KOPT-K1 (cell line): ENCODE measurements at regions not wholly inside any gene's neighbourhood (a gene's known extent, or its start where the extent isn't known, plus 50 kb on each side); places are given as distances from the start of the nearest gene placed in this dataset.
"Not testable (repeated sequence)": the region's sequence is repeated elsewhere in the genome, so short reads cannot be mapped to it uniquely, and the experiment has no call there.

Source experiments
- H3K27ac ChIP-seq: fragments of 200-600 bp; sonication (generic); 2 replicates; pipeline ENCODE4 v1.5.1; 2016; ENCODE audit warnings: antibody characterized with exemption, mild to moderate bottlenecking, low read depth, low read length; ENCODE audit not compliant: poor library complexity, severe bottlenecking
- H3K36me3 ChIP-seq: fragments of 200-600 bp; sonication (generic); 2 replicates; pipeline ENCODE4 v1.5.1; 2017; ENCODE audit warnings: antibody characterized with exemption, mild to moderate bottlenecking, low read length, moderate library complexity; ENCODE audit not compliant: insufficient read depth
- H3K9me3 ChIP-seq: fragments of 200-600 bp; sonication (generic); 2 replicates; pipeline ENCODE4 v1.5.1; 2017; ENCODE audit warnings: antibody characterized with exemption, low read length, mild to moderate bottlenecking; ENCODE audit not compliant: insufficient read depth, poor library complexity, severe bottlenecking

- Histone ChIP-seq H3K36me3 (no peaks in the 10 kb centered on the region), H3K27ac (no peak overlapping the region), H3K9me3 (no peaks in the 10 kb centered on the region)
Observed at GRCh38 chrX:113539599-113540356, 699.1 kb upstream of the AMOT start.

- Histone ChIP-seq H3K27ac (no peak overlapping the region), H3K9me3 (no peaks in the 10 kb centered on the region), H3K36me3 (no peaks in the 10 kb centered on the region)
Observed at GRCh38 chrX:113529426-113530013, 688.9 kb upstream of the AMOT start.

GRCh38 chrX:113522814-113523213 is 682.2 kb upstream of the AMOT start:
- H3K27ac ChIP-seq, result no peak overlapping the region

GRCh38 chrX:113514906-113515305 is 674.3 kb upstream of the AMOT start:
- Histone ChIP-seq H3K27ac (no peak overlapping the region), H3K9me3 (no peaks in the 10 kb centered on the region), H3K36me3 (no peaks in the 10 kb centered on the region)

More at GRCh38 chrX:113522814-113523213, 682.2 kb upstream of the AMOT start:
- H3K36me3 ChIP-seq, result no peaks in the 10 kb centered on the region
- no peaks in the 10 kb centered on the region for H3K9me3 ChIP-seq

GRCh38 chrX:113512700-113513395 is 672.2 kb upstream of the AMOT start:
- H3K36me3 ChIP-seq, result no peaks in the 10 kb centered on the region
- no peaks in the 10 kb centered on the region for H3K9me3 ChIP-seq
- H3K27ac ChIP-seq, result no peak overlapping the region

GRCh38 chrX:113510586-113510985 is 670.0 kb upstream of the AMOT start:
- no peak overlapping the region for H3K27ac ChIP-seq
- no peaks in the 10 kb centered on the region for H3K9me3 ChIP-seq
- H3K36me3 ChIP-seq, result no peaks in the 10 kb centered on the region

GRCh38 chrX:113492895-113493294 is 652.3 kb upstream of the AMOT start:
- H3K36me3 ChIP-seq, result no peaks in the 10 kb centered on the region
- no peak overlapping the region for H3K27ac ChIP-seq
- H3K9me3 ChIP-seq, result no peaks in the 10 kb centered on the region

- Histone ChIP-seq H3K9me3 (no peaks in the 10 kb centered on the region), H3K36me3 (no peaks in the 10 kb centered on the region), H3K27ac (no peak overlapping the region)
Observed at GRCh38 chrX:113473418-113473817, 632.8 kb upstream of the AMOT start.

GRCh38 chrX:113473015-113473414 is 632.4 kb upstream of the AMOT start:
- not testable (repeated sequence) for H3K9me3 ChIP-seq, H3K27ac ChIP-seq, H3K36me3 ChIP-seq

GRCh38 chrX:113470166-113470565 is 629.5 kb upstream of the AMOT start:
- Histone ChIP-seq H3K27ac (no peak overlapping the region), H3K36me3 (no peaks in the 10 kb centered on the region), H3K9me3 (no peaks in the 10 kb centered on the region)

GRCh38 chrX:113457719-113458118 is 617.1 kb upstream of the AMOT start:
- Histone ChIP-seq H3K36me3 (no peaks in the 10 kb centered on the region), H3K9me3 (no peaks in the 10 kb centered on the region), H3K27ac (no peak overlapping the region)

- Histone ChIP-seq H3K27ac (no peak overlapping the region), H3K9me3 (no peaks in the 10 kb centered on the region), H3K36me3 (no peaks in the 10 kb centered on the region)
Observed at GRCh38 chrX:113455582-113455981, 615.0 kb upstream of the AMOT start.

GRCh38 chrX:113429011-113429410 is 588.4 kb upstream of the AMOT start:
- no peak overlapping the region for H3K27ac ChIP-seq
- H3K9me3 ChIP-seq, result no peaks in the 10 kb centered on the region
- H3K36me3 ChIP-seq, result no peaks in the 10 kb centered on the region

GRCh38 chrX:113422323-113422722 is 581.7 kb upstream of the AMOT start:
- Histone ChIP-seq H3K9me3 (no peaks in the 10 kb centered on the region), H3K27ac (no peak overlapping the region), H3K36me3 (no peaks in the 10 kb centered on the region)

GRCh38 chrX:113421432-113421831 is 580.8 kb upstream of the AMOT start:
- no peaks in the 10 kb centered on the region for H3K36me3 ChIP-seq
- no peaks in the 10 kb centered on the region for H3K9me3 ChIP-seq
- H3K27ac ChIP-seq, result no peak overlapping the region
